NT2/D1 (cell line): ENCODE measurements at regions not wholly inside any gene's neighbourhood (a gene's known extent, or its start where the extent isn't known, plus 50 kb on each side); places are given as distances from the start of the nearest gene placed in this dataset.

Source experiments
- DNase-seq: peaks from one replicate; pipeline ENCODE4 v3.0.0-alpha.2; 2011; ENCODE audit warnings: low read depth, low spot score
- H3K27me3 ChIP-seq: 2 replicates; pipeline ENCODE4 v1.6.0; 2011; ENCODE audit warnings: mild to moderate bottlenecking; ENCODE audit not compliant: insufficient read length, insufficient read depth
- H3K36me3 ChIP-seq: 2 replicates; pipeline ENCODE4 v1.6.1; 2011; ENCODE audit warnings: mild to moderate bottlenecking, low read length, mixed read lengths; ENCODE audit not compliant: insufficient read depth, insufficient read length
- H3K4me1 ChIP-seq: 2 replicates; pipeline ENCODE4 v1.5.1; 2011; ENCODE audit not compliant: insufficient read depth, insufficient read length
- H3K4me3 ChIP-seq: 2 replicates; pipeline ENCODE4 v1.5.1; 2011; ENCODE audit warnings: low read depth; ENCODE audit not compliant: insufficient read length
- H3K9ac ChIP-seq: 2 replicates; pipeline ENCODE4 v1.6.0; 2011; ENCODE audit warnings: low read depth; ENCODE audit not compliant: insufficient read length
- H3K9me3 ChIP-seq: 2 replicates; pipeline ENCODE4 v1.5.1; 2011; ENCODE audit warnings: mild to moderate bottlenecking, low read length; ENCODE audit not compliant: insufficient read depth
- SUZ12 ChIP-seq: IDR thresholded peaks from 2 replicates; pipeline ENCODE4 v1.6.1; 2011; ENCODE audit not compliant: insufficient read length, insufficient read depth; ENCODE audit errors: extremely low read depth
- YY1 ChIP-seq: IDR thresholded peaks from 2 replicates; pipeline ENCODE4 v1.6.1; 2011; ENCODE audit not compliant: insufficient read length, insufficient read depth
- ZNF274 ChIP-seq: IDR thresholded peaks from 2 replicates; pipeline ENCODE4 v1.6.1; 2011; ENCODE audit warnings: mild to moderate bottlenecking, low read depth, low read length

- Histone ChIP-seq H3K9ac (no peak overlapping the region), H3K36me3 (no peaks in the 10 kb centered on the region), H3K4me1 (peaks cover 10% of the 10 kb centered on the region), H3K27me3 (no peaks in the 10 kb centered on the region), H3K9me3 (no peaks in the 10 kb centered on the region), H3K4me3 (no peak overlapping the region)
- TF ChIP-seq SUZ12 (no peak), YY1 (no peak), ZNF274 (no peak)
- DNase-seq = no peak
Observed at GRCh38 chr1:90362163-90362562, 354.9 kb downstream of the BARHL2 start.

- H3K36me3 ChIP-seq = no peaks in the 10 kb centered on the region
- DNase-seq = no peak
- H3K4me3 ChIP-seq = no peak overlapping the region
- H3K4me1 ChIP-seq = peaks cover 10% of the 10 kb centered on the region
- H3K9me3 ChIP-seq = no peaks in the 10 kb centered on the region
- H3K27me3 ChIP-seq = no peaks in the 10 kb centered on the region
- no peak overlapping the region for H3K9ac ChIP-seq
- no peak for TF ChIP-seq SUZ12
- TF ChIP-seq ZNF274 = no peak
Observed at GRCh38 chr1:90361026-90361425, 356.1 kb downstream of the BARHL2 start.

DNA sequence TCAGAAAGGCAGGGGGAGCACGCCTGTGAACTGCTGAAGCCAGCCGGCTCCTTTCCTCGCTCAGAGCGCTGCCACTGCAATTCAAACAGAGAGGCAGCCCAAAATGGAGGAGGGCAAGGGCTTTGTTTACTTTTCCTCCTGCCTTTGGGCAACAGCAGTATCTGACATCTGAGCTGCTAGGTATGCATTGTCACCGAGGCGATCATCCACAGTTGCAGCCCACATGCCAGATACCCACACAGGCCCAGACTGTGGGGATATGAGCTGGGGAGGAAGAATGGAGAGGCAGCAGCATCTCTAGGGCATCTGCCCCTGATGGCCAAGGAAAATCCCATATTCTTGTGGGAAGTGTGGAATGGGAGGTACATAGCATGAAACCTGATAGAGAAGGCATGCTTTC, 357.1 kb downstream of the BARHL2 start:
- TF ChIP-seq ZNF274 = no peak
- Histone ChIP-seq H3K9ac (no peak overlapping the region), H3K4me1 (peaks cover 10% of the 10 kb centered on the region), H3K27me3 (no peaks in the 10 kb centered on the region), H3K36me3 (no peaks in the 10 kb centered on the region), H3K4me3 (no peak overlapping the region), H3K9me3 (no peaks in the 10 kb centered on the region)
- DNase-seq = no peak

GRCh38 chr1:90358448-90358847, 358.7 kb downstream of the BARHL2 start:
- Histone ChIP-seq H3K36me3 (no peaks in the 10 kb centered on the region), H3K9me3 (no peaks in the 10 kb centered on the region), H3K4me1 (peaks cover 10% of the 10 kb centered on the region), H3K9ac (no peak overlapping the region), H3K4me3 (no peak overlapping the region), H3K27me3 (no peaks in the 10 kb centered on the region)
- TF ChIP-seq SUZ12 (no peak), ZNF274 (no peak), YY1 (no peak)
- DNase-seq = no peak

- Histone ChIP-seq H3K9ac (no peak overlapping the region), H3K27me3 (no peaks in the 10 kb centered on the region), H3K4me1 (peaks cover 10% of the 10 kb centered on the region), H3K4me3 (no peak overlapping the region), H3K36me3 (no peaks in the 10 kb centered on the region), H3K9me3 (no peaks in the 10 kb centered on the region)
- DNase-seq = no peak
- no peak for TF ChIP-seq YY1
- TF ChIP-seq ZNF274 = no peak
- TF ChIP-seq SUZ12 = no peak
Observed at GRCh38 chr1:90357995-90358394, 359.1 kb downstream of the BARHL2 start.

- Histone ChIP-seq H3K27me3 (no peaks in the 10 kb centered on the region), H3K36me3 (no peaks in the 10 kb centered on the region), H3K4me1 (peaks cover 10% of the 10 kb centered on the region), H3K9me3 (no peaks in the 10 kb centered on the region), H3K9ac (no peak overlapping the region), H3K4me3 (no peak overlapping the region)
- DNase-seq = no peak
- TF ChIP-seq ZNF274 (no peak), SUZ12 (no peak), YY1 (no peak)
Observed at GRCh38 chr1:90356991-90357390, 360.1 kb downstream of the BARHL2 start.

DNA sequence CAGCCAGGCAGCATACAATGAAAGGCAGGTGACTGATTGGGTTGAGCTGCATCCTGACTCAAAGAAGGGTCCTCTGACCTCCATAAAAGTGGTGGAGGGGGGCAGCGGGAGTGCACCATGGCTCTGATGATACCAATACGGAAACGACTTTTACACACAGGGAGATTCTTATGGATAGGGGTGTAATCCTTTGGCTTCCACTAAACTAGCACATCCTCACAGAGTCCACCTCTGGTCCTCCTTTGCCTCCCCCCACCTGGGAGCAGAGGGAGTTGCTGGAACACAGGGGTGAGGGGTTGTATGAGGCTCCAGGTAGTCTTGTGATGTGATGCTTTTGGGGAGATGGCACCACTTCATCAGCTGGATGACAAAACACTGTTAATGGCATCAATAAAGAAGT, 361.0 kb downstream of the BARHL2 start:
- H3K36me3 ChIP-seq = no peaks in the 10 kb centered on the region
- no peak for DNase-seq
- H3K4me1 ChIP-seq = peaks cover 10% of the 10 kb centered on the region
- H3K4me3 ChIP-seq = no peak overlapping the region
- H3K9ac ChIP-seq = no peak overlapping the region
- no peaks in the 10 kb centered on the region for H3K27me3 ChIP-seq
- H3K9me3 ChIP-seq = no peaks in the 10 kb centered on the region
- no peak for TF ChIP-seq YY1
- TF ChIP-seq SUZ12 = no peak
- no peak for TF ChIP-seq ZNF274

- H3K9ac ChIP-seq = no peak overlapping the region
- peaks cover 3% of the 10 kb centered on the region for H3K4me1 ChIP-seq
- H3K36me3 ChIP-seq = no peaks in the 10 kb centered on the region
- no peaks in the 10 kb centered on the region for H3K27me3 ChIP-seq
- no peaks in the 10 kb centered on the region for H3K9me3 ChIP-seq
- DNase-seq = no peak
- TF ChIP-seq ZNF274 (no peak), SUZ12 (no peak), YY1 (no peak)
- no peak overlapping the region for H3K4me3 ChIP-seq
Observed at GRCh38 chr1:90354704-90355103, 359.8 kb downstream of the ZNF326 start.
